Brain microvascular endothelial cell (primary cell): ENCODE measurements at regions not wholly inside any gene's neighbourhood (a gene's known extent, or its start where the extent isn't known, plus 50 kb on each side); places are given as distances from the start of the nearest gene placed in this dataset.
A peak's percentile ranks its signal among the peaks of the same experiment; 100 is the strongest.
"Not testable (repeated sequence)": the region's sequence is repeated elsewhere in the genome, so short reads cannot be mapped to it uniquely, and the experiment has no call there.

ENCODE experiments used
- DNase-seq: peaks from one replicate; pipeline ENCODE4 v3.0.0-alpha.2; 2020
- H3K27ac ChIP-seq: fragments of 250-450 bp; sonication (Bioruptor Pico); 2 replicates; pipeline ENCODE4 v1.5.1; 2020; ENCODE audit warnings: mild to moderate bottlenecking, moderate library complexity
- H3K27me3 ChIP-seq: fragments of 250-450 bp; sonication (Bioruptor Pico); replicated peaks from 2 replicates; pipeline ENCODE4 v1.5.1; 2020; ENCODE audit warnings: mild to moderate bottlenecking
- H3K36me3 ChIP-seq: fragments of 250-450 bp; sonication (Bioruptor Pico); replicated peaks from 2 replicates; pipeline ENCODE4 v1.5.1; 2020; ENCODE audit warnings: mild to moderate bottlenecking
- H3K4me3 ChIP-seq: 2 replicates; pipeline ENCODE4 v1.5.1; 2011; ENCODE audit warnings: low read depth, mild to moderate bottlenecking, control low read depth, low read length, moderate library complexity
- in situ Hi-C: cut with HindIII; loops from 2 replicates; pipeline ENCODE4 v1.10.0; 2017; ENCODE audit warnings: low sequenced_read_pairs, low pct_ligation_motif_present
- TF ChIP-seq, protein P1 (sequence below): IDR thresholded peaks from 2 replicates; pipeline ENCODE4 v1.5.1; 2011; ENCODE audit warnings: low read depth, mild to moderate bottlenecking, moderate library complexity, low read length, control low read depth, inconsistent platforms; ENCODE audit errors: missing control alignments

DNA sequence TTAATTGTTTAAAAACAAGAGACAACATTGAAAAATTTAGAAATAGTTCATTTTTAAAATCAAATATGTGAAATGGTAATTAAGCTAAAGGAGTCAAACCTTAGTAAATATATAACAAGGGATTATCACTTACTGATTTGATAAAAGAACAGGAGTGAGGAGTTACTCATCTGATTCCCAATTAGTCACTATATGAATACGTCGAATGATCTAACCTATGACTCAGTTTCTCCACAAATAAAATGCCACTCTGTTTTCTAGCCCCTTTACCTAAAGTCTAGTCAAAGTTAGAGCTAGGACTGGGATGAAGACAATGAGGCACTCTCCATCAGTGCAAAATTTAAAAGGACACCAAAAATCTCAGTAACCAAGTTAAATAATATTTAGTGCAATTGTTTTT, 70.4 kb upstream of the RASEF start:
- TF ChIP-seq, protein P1, sequence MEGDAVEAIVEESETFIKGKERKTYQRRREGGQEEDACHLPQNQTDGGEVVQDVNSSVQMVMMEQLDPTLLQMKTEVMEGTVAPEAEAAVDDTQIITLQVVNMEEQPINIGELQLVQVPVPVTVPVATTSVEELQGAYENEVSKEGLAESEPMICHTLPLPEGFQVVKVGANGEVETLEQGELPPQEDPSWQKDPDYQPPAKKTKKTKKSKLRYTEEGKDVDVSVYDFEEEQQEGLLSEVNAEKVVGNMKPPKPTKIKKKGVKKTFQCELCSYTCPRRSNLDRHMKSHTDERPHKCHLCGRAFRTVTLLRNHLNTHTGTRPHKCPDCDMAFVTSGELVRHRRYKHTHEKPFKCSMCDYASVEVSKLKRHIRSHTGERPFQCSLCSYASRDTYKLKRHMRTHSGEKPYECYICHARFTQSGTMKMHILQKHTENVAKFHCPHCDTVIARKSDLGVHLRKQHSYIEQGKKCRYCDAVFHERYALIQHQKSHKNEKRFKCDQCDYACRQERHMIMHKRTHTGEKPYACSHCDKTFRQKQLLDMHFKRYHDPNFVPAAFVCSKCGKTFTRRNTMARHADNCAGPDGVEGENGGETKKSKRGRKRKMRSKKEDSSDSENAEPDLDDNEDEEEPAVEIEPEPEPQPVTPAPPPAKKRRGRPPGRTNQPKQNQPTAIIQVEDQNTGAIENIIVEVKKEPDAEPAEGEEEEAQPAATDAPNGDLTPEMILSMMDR = no peak
- in situ Hi-C loops = no loop called here
- no peak for DNase-seq
- H3K27ac ChIP-seq = no peak overlapping the region
- no peaks in the 10 kb centered on the region for H3K27me3 ChIP-seq
- H3K36me3 ChIP-seq = no peaks in the 10 kb centered on the region
- H3K4me3 ChIP-seq = no peak overlapping the region

DNA sequence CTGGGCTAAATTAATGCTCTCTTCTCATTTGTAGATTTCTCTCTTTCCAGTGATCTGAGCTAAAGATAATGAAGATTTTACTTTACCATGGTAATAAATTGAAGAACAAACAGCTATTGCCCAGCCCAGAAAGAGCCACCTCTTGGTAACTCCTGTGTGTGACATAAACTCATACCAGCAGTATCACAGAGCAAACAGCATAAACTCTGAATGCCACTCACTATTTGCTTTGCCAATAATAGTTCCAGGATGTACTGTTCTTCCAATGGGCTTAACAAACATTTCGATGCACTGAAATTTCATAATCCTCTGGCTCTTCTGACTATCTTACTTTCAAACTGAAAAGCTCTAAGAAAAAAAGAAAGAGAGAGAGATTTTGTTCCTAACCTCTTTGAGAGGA, 69.8 kb upstream of the RASEF start:
- no peaks in the 10 kb centered on the region for H3K36me3 ChIP-seq

DNA sequence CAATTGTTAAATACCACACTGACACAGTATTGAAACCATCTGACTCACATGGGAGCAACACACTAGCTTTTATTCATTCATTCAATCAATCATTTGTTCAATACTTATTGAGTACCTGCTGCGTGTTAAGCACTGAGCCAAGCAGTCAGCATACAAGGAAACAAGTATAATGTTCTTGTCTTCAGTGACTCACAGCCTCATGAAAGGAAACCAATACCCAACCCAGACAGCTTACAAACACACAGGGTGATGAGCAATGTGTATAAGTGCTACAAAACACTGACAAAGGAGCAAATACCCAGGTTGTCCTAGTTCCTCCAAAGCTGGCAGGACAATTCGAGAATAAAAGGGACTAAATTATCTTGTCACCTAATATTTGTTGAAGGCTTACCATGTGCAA, 67.6 kb upstream of the RASEF start:
- in situ Hi-C loops = no loop called here
- Histone ChIP-seq H3K27me3 (no peaks in the 10 kb centered on the region), H3K36me3 (no peaks in the 10 kb centered on the region), H3K4me3 (no peak overlapping the region), H3K27ac (no peak overlapping the region)
- DNase-seq = peak; percentile 23
- TF ChIP-seq, protein P1 = no peak

More for the DNA sequence above, 69.8 kb upstream of the RASEF start:
- in situ Hi-C loops = no loop called here
- Histone ChIP-seq H3K4me3 (no peak overlapping the region), H3K27me3 (no peaks in the 10 kb centered on the region), H3K27ac (no peak overlapping the region)
- no peak for DNase-seq
- TF ChIP-seq, protein P1 = no peak

DNA sequence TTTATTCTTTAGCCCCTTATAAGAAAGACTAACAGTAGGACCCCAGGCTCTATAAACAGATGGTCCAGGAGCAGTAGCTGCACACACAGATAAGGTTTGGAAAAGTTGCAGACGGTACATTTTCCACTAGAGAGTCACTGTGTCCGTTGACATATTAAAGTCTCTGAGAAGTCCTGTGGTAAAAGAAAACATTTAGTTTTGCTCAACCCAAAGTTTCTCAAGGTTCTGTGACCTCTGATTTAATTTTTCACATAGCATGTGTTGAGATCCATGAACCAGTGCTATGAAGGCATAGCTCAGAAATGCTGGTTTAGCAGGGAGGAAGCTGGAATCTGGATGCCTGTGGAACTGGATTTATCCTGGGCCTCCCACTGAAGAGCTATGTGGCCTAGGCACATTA, 62.7 kb upstream of the RASEF start:
- in situ Hi-C loops = no loop called here
- H3K4me3 ChIP-seq = no peak overlapping the region
- no peak overlapping the region for H3K27ac ChIP-seq
- H3K36me3 ChIP-seq = no peaks in the 10 kb centered on the region
- DNase-seq = no peak
- TF ChIP-seq, protein P1 = no peak
- H3K27me3 ChIP-seq = no peaks in the 10 kb centered on the region

DNA sequence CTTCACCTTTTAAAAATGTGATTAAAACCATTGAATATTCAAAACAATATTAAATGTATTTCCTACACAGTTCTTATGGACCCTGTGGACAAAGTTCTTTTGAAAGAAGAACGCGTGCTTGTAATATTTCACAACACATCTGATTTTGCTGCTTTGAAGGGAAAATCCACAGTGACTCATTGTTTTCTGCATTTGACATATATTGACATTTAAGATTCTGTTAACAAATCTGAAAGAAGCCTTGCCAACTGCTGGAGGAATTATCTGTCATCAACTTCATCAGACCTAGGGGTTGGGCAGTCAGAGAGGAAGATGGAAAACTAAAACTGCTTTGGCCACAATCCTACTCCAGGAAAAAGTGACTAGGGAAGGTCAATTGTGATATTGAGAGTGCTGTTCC, 56.9 kb upstream of the RASEF start:
- Histone ChIP-seq H3K4me3 (no peak overlapping the region), H3K27me3 (no peaks in the 10 kb centered on the region), H3K27ac (no peak overlapping the region), H3K36me3 (no peaks in the 10 kb centered on the region)
- no peak for DNase-seq
- in situ Hi-C loops = no loop called here
- TF ChIP-seq, protein P1 = no peak

DNA sequence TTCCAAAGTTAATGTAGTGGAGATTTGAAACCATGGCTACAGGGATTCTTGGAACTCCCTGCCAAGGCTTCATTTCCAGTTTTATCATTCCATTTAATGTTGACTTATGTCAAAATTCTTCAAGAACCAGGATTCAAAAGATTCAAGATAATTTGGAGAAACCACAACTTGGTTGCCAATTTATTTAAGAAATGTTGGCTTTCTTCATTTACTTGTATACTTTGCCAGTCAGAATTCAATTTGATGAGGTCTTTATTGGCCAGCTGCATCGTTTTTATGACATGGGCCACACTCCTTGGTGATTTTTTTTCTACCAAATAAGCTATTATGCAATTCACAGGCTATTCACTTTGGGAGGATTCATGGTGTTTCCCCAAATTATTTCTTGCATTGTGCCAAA, 53.1 kb upstream of the RASEF start:
- H3K36me3 ChIP-seq = no peaks in the 10 kb centered on the region
- DNase-seq = no peak
- no peaks in the 10 kb centered on the region for H3K27me3 ChIP-seq
- in situ Hi-C loops = no loop called here
- TF ChIP-seq, protein P1 = no peak
- H3K4me3 ChIP-seq = no peak overlapping the region
- no peak overlapping the region for H3K27ac ChIP-seq

DNA sequence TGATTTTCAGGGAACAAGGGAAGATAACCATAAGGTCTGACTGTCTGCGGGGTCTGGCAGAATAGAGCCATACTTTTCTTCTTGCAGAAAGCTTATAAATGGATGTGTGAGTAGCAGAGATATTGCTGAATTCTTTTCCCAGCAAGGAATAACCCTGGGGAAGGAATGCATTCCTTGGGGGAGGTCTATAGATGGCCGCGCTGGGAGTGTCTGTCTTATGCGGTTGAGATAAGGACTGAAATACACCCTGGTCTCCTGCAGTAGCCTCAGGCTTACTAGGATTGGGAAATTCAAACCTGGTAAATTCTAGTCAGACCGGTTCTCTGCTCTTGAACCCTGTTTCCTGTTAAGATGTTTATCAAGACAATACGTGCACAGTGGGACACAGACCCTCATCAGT, 50.5 kb upstream of the RASEF start:
- H3K27me3 ChIP-seq, H3K27ac ChIP-seq, in situ Hi-C loops, DNase-seq, H3K4me3 ChIP-seq, H3K36me3 ChIP-seq: not testable (repeated sequence)
